Stimulated activated CD4-positive, alpha-beta T cell treated with anti-CD3 and anti-CD28 coated beads, TNF-alpha, amount 100 ng/mL, for 1 hour (primary cell): ENCODE measurements at regions not wholly inside any gene's neighbourhood (a gene's known extent, or its start where the extent isn't known, plus 50 kb on each side); places are given as distances from the start of the nearest gene placed in this dataset.
"Not testable (repeated sequence)": the region's sequence is repeated elsewhere in the genome, so short reads cannot be mapped to it uniquely, and the experiment has no call there.

ENCODE experiments used
- DNase-seq, 3 donors: peaks; one replicate each; pipeline ENCODE4 v3.0.0-alpha.2; 2020; ENCODE audit warnings: low read depth in 3 of 3, low spot score in 1 of 3

- no peak for DNase-seq
These were observed 293.1 kb downstream of the RPAP3 start for GRCh38 chr12:47412601-47413236.

- DNase-seq, result no peak
These were observed 293.9 kb downstream of the RPAP3 start for GRCh38 chr12:47411966-47412365.

GRCh38 chr12:47410862-47411261 lies 295.0 kb downstream of the RPAP3 start:
- no peak for DNase-seq

- no peak for DNase-seq
These were observed 295.4 kb downstream of the RPAP3 start for GRCh38 chr12:47410383-47410782.

GRCh38 chr12:47409310-47409987 lies 296.4 kb downstream of the RPAP3 start:
- DNase-seq, result no peak

- no peak for DNase-seq
These were observed 297.5 kb downstream of the RPAP3 start for GRCh38 chr12:47408171-47408871.

- no peak for DNase-seq
These were observed 298.2 kb downstream of the RPAP3 start for GRCh38 chr12:47407463-47408129.

GRCh38 chr12:47403681-47404080 lies 302.1 kb downstream of the RPAP3 start:
- DNase-seq, result no peak

GRCh38 chr12:47401196-47401595 lies 304.6 kb downstream of the RPAP3 start:
- not testable (repeated sequence) for DNase-seq

GRCh38 chr12:47400266-47400665 lies 305.6 kb downstream of the RPAP3 start:
- no peak for DNase-seq

- DNase-seq, result peak in 1 of 3 donors; percentile 11
These were observed 308.1 kb downstream of the RPAP3 start for GRCh38 chr12:47397664-47398281.

GRCh38 chr12:47396902-47397663 lies 308.7 kb downstream of the RPAP3 start:
- no peak for DNase-seq

GRCh38 chr12:47394070-47394469 lies 311.8 kb downstream of the RPAP3 start:
- no peak for DNase-seq

GRCh38 chr12:47393403-47393790 lies 312.4 kb downstream of the RPAP3 start:
- DNase-seq, result no peak

GRCh38 chr12:47391566-47391965 lies 311.8 kb upstream of the AMIGO2 start:
- DNase-seq, result peak; percentile 13 to 27 (median 24)

- no peak for DNase-seq
These were observed 309.0 kb upstream of the AMIGO2 start for GRCh38 chr12:47388712-47389111.

GRCh38 chr12:47387994-47388393 lies 308.2 kb upstream of the AMIGO2 start:
- no peak for DNase-seq

GRCh38 chr12:47385653-47386052 lies 305.9 kb upstream of the AMIGO2 start:
- no peak for DNase-seq

- no peak for DNase-seq
These were observed 304.2 kb upstream of the AMIGO2 start for GRCh38 chr12:47383942-47384341.

- DNase-seq, result no peak
These were observed 302.5 kb upstream of the AMIGO2 start for GRCh38 chr12:47382305-47382704.

GRCh38 chr12:47378907-47379306 lies 299.1 kb upstream of the AMIGO2 start:
- no peak for DNase-seq
